Tibial nerve (tissue), 4 donors: ENCODE measurements at regions not wholly inside any gene's neighbourhood (a gene's known extent, or its start where the extent isn't known, plus 50 kb on each side); places are given as distances from the start of the nearest gene placed in this dataset.
"Not testable (repeated sequence)": the region's sequence is repeated elsewhere in the genome, so short reads cannot be mapped to it uniquely, and the experiment has no call there.

Source experiments
- CTCF ChIP-seq, 5 experiments: fragments of 200-600 bp in 3 of 5; fragments of 450-650 bp in 2 of 5; sonication (generic) in 3 of 5; IDR thresholded peaks; one replicate each; pipeline ENCODE4 v1.5.1; 2016 to 2019; ENCODE audit warnings: antibody characterized with exemption in 5 of 5, mild to moderate bottlenecking in 3 of 5, moderate library complexity in 2 of 5
- EP300 ChIP-seq, 2 donors: sonication (generic); formaldehyde crosslinking; IDR thresholded peaks; one replicate each; pipeline ENCODE4 v1.6.1; 2017; ENCODE audit warnings: antibody characterized with exemption in 2 of 2, mild to moderate bottlenecking in 1 of 2
- POLR2A ChIP-seq, 2 donors: fragments of 450-650 bp; IDR thresholded peaks; one replicate each; pipeline ENCODE4 v1.6.1; 2017; ENCODE audit warnings: antibody characterized with exemption in 2 of 2, mild to moderate bottlenecking in 2 of 2, moderate library complexity in 2 of 2

GRCh38 chr9:65386699-65387098, 101.7 kb upstream of the FOXD4L5 start:
- not testable (repeated sequence) for TF ChIP-seq CTCF, POLR2A, EP300 (IDR thresholded peaks at IDR 0.05)
